ENCODE measurements at regions not wholly inside any gene's neighbourhood (a gene's known extent, or its start where the extent isn't known, plus 50 kb on each side); places are given as distances from the start of the nearest gene placed in this dataset.
A peak's percentile ranks its signal among the peaks of the same experiment; 100 is the strongest.

GRCh38 chr12:59972905-59973304 lies 377.1 kb downstream of the SLC16A7 start:
- Histone ChIP-seq H3K9me3 (ENCODE audit: control insufficient read depth in 1 of 2, insufficient read depth in 1 of 2, low read depth in 1 of 2, low read length in 2 of 2) (no peaks in the 10 kb centered on the region), H3K79me2 (ENCODE audit: insufficient read depth, low read length) (no peaks in the 10 kb centered on the region), H3K4me3 (replicated peaks in 1 of 2; ENCODE audit: low read depth in 1 of 2, low read length in 2 of 2) (no peak overlapping the region), H3K36me3 (ENCODE audit: control insufficient read depth in 1 of 2, insufficient read depth in 2 of 2, low read length in 2 of 2) (no peaks in the 10 kb centered on the region), H2AFZ (ENCODE audit: low read depth, low read length, poor library complexity, severe bottlenecking) (peak overlapping the region; percentile 94), H3K4me1 (ENCODE audit: control insufficient read depth in 1 of 2, insufficient read depth in 2 of 2, low read length in 2 of 2) (peaks cover 12 to 21% of the 10 kb centered on the region in 2 experiments; a peak in 3 of 4 replicates), H3K9ac (ENCODE audit: low read length) (no peak overlapping the region), H3K27me3 (ENCODE audit: insufficient read depth, low read length) (no peaks in the 10 kb centered on the region), H3K9me2 (ENCODE audit: insufficient read depth) (no peaks in the 10 kb centered on the region), H3K4me2 (ENCODE audit: low read length) (peak overlapping the region; percentile 40), H3K27ac (ENCODE audit: low read depth, low read length) (no peak overlapping the region), H4K20me1 (ENCODE audit: insufficient read depth) (no peaks in the 10 kb centered on the region)
- TF ChIP-seq CEBPB (IDR thresholded peaks at IDR 0.05; ENCODE audit: low read depth) (peak; percentile 77), EZH2 (IDR thresholded peaks at IDR 0.05) (no peak)
- CTCF ChIA-PET, result no interaction called here
- RAD21 ChIA-PET (ENCODE audit: low non-redundant PET in 1 of 2, low total read pairs in 2 of 2, uncharacterized antibody in 2 of 2, unreplicated experiment in 2 of 2), result no interaction called here
- DNase-seq (ENCODE audit: low read depth, low spot score) (peak; percentile 50), ATAC-seq (peak; percentile 77)
- POLR2A ChIA-PET, result no interaction called here
- intact Hi-C loops (cut with micrococcal nuclease), result no loop called here
- BruUV-seq (replicated peaks), result no TSS peak

DNA sequence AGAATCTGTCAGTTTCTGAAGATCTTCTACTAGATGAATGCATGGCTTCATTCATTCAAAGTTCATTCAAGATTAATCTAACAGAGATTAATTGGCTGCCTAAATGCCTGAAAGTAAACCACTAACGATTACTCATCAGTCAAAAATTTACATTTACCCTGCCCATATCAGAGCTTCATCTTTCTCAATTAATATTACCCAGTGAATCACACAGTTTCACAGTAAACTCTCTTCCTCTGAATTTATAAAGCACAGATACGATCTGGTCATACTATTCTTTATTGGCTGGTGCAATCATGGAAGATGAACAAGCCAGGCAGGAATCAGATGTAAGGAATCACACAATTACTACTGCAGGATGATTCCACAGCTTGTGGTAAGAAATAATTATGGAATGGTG lies 377.7 kb downstream of the SLC16A7 start:
- Histone ChIP-seq H3K9me3 (ENCODE audit: control insufficient read depth in 1 of 2, insufficient read depth in 1 of 2, low read depth in 1 of 2, low read length in 2 of 2) (no peaks in the 10 kb centered on the region), H3K4me1 (ENCODE audit: control insufficient read depth in 1 of 2, insufficient read depth in 2 of 2, low read length in 2 of 2) (peaks cover 12 to 21% of the 10 kb centered on the region in 2 experiments; a peak in 3 of 4 replicates), H3K9ac (ENCODE audit: low read length) (no peak overlapping the region), H3K36me3 (ENCODE audit: control insufficient read depth in 1 of 2, insufficient read depth in 2 of 2, low read length in 2 of 2) (no peaks in the 10 kb centered on the region), H3K4me2 (ENCODE audit: low read length) (peak overlapping the region; percentile 40), H3K27ac (ENCODE audit: low read depth, low read length) (no peak overlapping the region), H3K4me3 (replicated peaks in 1 of 2; ENCODE audit: low read depth in 1 of 2, low read length in 2 of 2) (0 out of 4 replicates have a peak overlapping the region, but pooled peaks of 1 of the 2 experiments have one; percentile 0), H2AFZ (ENCODE audit: low read depth, low read length, poor library complexity, severe bottlenecking) (peak overlapping the region; percentile 94), H3K9me2 (ENCODE audit: insufficient read depth) (no peaks in the 10 kb centered on the region), H3K79me2 (ENCODE audit: insufficient read depth, low read length) (no peaks in the 10 kb centered on the region), H3K27me3 (ENCODE audit: insufficient read depth, low read length) (no peaks in the 10 kb centered on the region), H4K20me1 (ENCODE audit: insufficient read depth) (no peaks in the 10 kb centered on the region)
- POLR2A ChIA-PET, result no interaction called here
- no TSS peak for BruUV-seq (replicated peaks)
- CTCF ChIA-PET, result no interaction called here
- ATAC-seq (peak; percentile 69), DNase-seq (ENCODE audit: low read depth, low spot score) (peak; percentile 40)
- intact Hi-C loops (cut with micrococcal nuclease), result no loop called here
- TF ChIP-seq TCF7L2 (IDR thresholded peaks at IDR 0.05; ENCODE audit: borderline replicate concordance, extremely low read depth, insufficient read depth, insufficient read length), result no peak
- TF ChIP-seq CBX3 (IDR thresholded peaks at IDR 0.05; ENCODE audit: low read depth), result no peak
- TF ChIP-seq, protein P1, sequence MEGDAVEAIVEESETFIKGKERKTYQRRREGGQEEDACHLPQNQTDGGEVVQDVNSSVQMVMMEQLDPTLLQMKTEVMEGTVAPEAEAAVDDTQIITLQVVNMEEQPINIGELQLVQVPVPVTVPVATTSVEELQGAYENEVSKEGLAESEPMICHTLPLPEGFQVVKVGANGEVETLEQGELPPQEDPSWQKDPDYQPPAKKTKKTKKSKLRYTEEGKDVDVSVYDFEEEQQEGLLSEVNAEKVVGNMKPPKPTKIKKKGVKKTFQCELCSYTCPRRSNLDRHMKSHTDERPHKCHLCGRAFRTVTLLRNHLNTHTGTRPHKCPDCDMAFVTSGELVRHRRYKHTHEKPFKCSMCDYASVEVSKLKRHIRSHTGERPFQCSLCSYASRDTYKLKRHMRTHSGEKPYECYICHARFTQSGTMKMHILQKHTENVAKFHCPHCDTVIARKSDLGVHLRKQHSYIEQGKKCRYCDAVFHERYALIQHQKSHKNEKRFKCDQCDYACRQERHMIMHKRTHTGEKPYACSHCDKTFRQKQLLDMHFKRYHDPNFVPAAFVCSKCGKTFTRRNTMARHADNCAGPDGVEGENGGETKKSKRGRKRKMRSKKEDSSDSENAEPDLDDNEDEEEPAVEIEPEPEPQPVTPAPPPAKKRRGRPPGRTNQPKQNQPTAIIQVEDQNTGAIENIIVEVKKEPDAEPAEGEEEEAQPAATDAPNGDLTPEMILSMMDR (IDR thresholded peaks at IDR 0.05 in 2 of 3, conservative IDR thresholded peaks at IDR 0.05 in 1 of 3; ENCODE audit: borderline replicate concordance in 1 of 3, insufficient read depth in 1 of 3, low read depth in 2 of 3, low read length in 2 of 3), result no peak
- no peak for TF ChIP-seq ZFX (IDR thresholded peaks at IDR 0.05)
- no peak for TF ChIP-seq SRF (IDR thresholded peaks at IDR 0.05; ENCODE audit: low read depth)
- peak; percentile 19; the same call in 1 of the 2 replicates for TF ChIP-seq JUND (IDR thresholded peaks at IDR 0.05)
- TF ChIP-seq RAD21 (IDR thresholded peaks at IDR 0.05; ENCODE audit: low read depth), result no peak
- 0 out of 2 replicates have a peak, but pooled peaks have one; percentile 5 for TF ChIP-seq FOSL1 (IDR thresholded peaks at IDR 0.05; ENCODE audit: low read depth)
- no peak for TF ChIP-seq ZNF274 (IDR thresholded peaks at IDR 0.05; ENCODE audit: low read depth, low read length)
- RAD21 ChIA-PET (ENCODE audit: low non-redundant PET in 1 of 2, low total read pairs in 2 of 2, uncharacterized antibody in 2 of 2, unreplicated experiment in 2 of 2), result no interaction called here
